HCT116 (cell line): ENCODE measurements at regions not wholly inside any gene's neighbourhood (a gene's known extent, or its start where the extent isn't known, plus 50 kb on each side); places are given as distances from the start of the nearest gene placed in this dataset.

Experiments
- ATAC-seq: fragments of 200-7000 bp; cut with Tn5 transposase; 2 replicates; pipeline ENCODE4 v1.9.1; 2020; ENCODE audit warnings: mild to moderate bottlenecking, moderate library complexity
- BruUV-seq: library from RNA; stranded (reverse); fragments of 400-500 nt; replicated peaks from 2 replicates; lab custom pipeline; 2021; lab: Mats Ljungman, UMichigan
- CTCF ChIA-PET: fragments of 300-600 bp; sonication (Branson Sonifier 250); formaldehyde crosslinking; loops from one replicate; lab custom pipeline; 2021; ENCODE audit warnings: antibody characterized with exemption; lab: Charles Lee
- POLR2A ChIA-PET: fragments of 300-600, 350-600 bp; sonication (Branson Sonifier 250); formaldehyde crosslinking; loops from one replicate; lab custom pipeline; 2021; ENCODE audit warnings: antibody characterized with exemption; lab: Charles Lee
- RAD21 ChIA-PET, 2 experiments: fragments of 300-600 bp; sonication (Branson Sonifier 250); formaldehyde crosslinking; loops; one replicate each; lab custom pipeline; 2023; ENCODE audit warnings: low total read pairs in 2 of 2; ENCODE audit not compliant: uncharacterized antibody in 2 of 2, unreplicated experiment in 2 of 2, low non-redundant PET in 1 of 2; lab: Charles Lee
- DNase-seq: peaks from one replicate; pipeline ENCODE4 v3.0.0-alpha.2; 2010; ENCODE audit warnings: low read depth, low spot score
- H2AFZ ChIP-seq: fragments of 200-600 bp; shearing (Covaris generic), sonication (generic); 2 replicates; pipeline ENCODE4 v1.6.1; 2017; ENCODE audit warnings: low read depth, mixed run types, mixed read lengths, antibody characterized with exemption, low read length; ENCODE audit not compliant: poor library complexity, severe bottlenecking
- H3K27ac ChIP-seq: 2 replicates; pipeline ENCODE4 v1.5.1; 2012; ENCODE audit warnings: low read depth, low read length
- H3K27me3 ChIP-seq: fragments of 200-600 bp; sonication (generic); 2 replicates; pipeline ENCODE4 v1.6.1; 2016; ENCODE audit warnings: mixed run types, low read length, mixed read lengths; ENCODE audit not compliant: insufficient read depth
- H3K36me3 ChIP-seq, 2 experiments: fragments of 200-500 bp in 1 of 2; fragments of 200-600 bp in 1 of 2; sonication (Bioruptor generic) in 1 of 2; sonication (generic) in 1 of 2; 2 replicates each; pipeline versions ENCODE4 v1.5.1 to v1.6.1; 2014 to 2016; ENCODE audit warnings: low read length in 2 of 2, inconsistent platforms in 1 of 2, mixed read lengths in 1 of 2, mixed run types in 1 of 2; ENCODE audit not compliant: insufficient read depth in 2 of 2, control insufficient read depth in 1 of 2
- H3K4me1 ChIP-seq, 2 experiments: fragments of 200-600 bp in 1 of 2; sonication (generic) in 1 of 2; 2 replicates each; pipeline versions ENCODE4 v1.5.1 to v1.6.1; 2012 to 2017; ENCODE audit warnings: low read length in 2 of 2, inconsistent platforms in 1 of 2, mild to moderate bottlenecking in 1 of 2, mixed read lengths in 1 of 2, mixed run types in 1 of 2, moderate library complexity in 1 of 2; ENCODE audit not compliant: insufficient read depth in 2 of 2, control insufficient read depth in 1 of 2
- H3K4me2 ChIP-seq: fragments of 200-600 bp; sonication (generic); 2 replicates; pipeline ENCODE4 v1.6.1; 2017; ENCODE audit warnings: mixed run types, low read length, mixed read lengths
- H3K4me3 ChIP-seq, 2 experiments: fragments of 200-600 bp in 1 of 2; sonication (generic) in 1 of 2; replicated peaks in 1 of 2; 2 replicates each; pipeline ENCODE4 v1.5.1; 2011 to 2016; ENCODE audit warnings: low read length in 2 of 2, control low read depth in 1 of 2, low read depth in 1 of 2, mild to moderate bottlenecking in 1 of 2, mixed read lengths in 1 of 2, mixed run types in 1 of 2
- H3K79me2 ChIP-seq: fragments of 200-600 bp; sonication (generic); 2 replicates; pipeline ENCODE4 v1.6.1; 2017; ENCODE audit warnings: mild to moderate bottlenecking, mixed run types, low read length, moderate library complexity, mixed read lengths; ENCODE audit not compliant: insufficient read depth
- H3K9ac ChIP-seq: fragments of 200-600 bp; sonication (generic); 2 replicates; pipeline ENCODE4 v1.6.1; 2016; ENCODE audit warnings: low read length, mixed read lengths
- H3K9me2 ChIP-seq: fragments of 200-600 bp; sonication (generic), shearing (Covaris generic); 2 replicates; pipeline ENCODE4 v1.6.1; 2017; ENCODE audit warnings: mixed run types, mild to moderate bottlenecking, moderate library complexity; ENCODE audit not compliant: insufficient read depth
- H3K9me3 ChIP-seq, 2 experiments: fragments of 200-500 bp in 1 of 2; fragments of 200-600 bp in 1 of 2; sonication (Bioruptor generic) in 1 of 2; sonication (generic) in 1 of 2; 2 replicates each; pipeline ENCODE4 v1.6.1; 2014 to 2017; ENCODE audit warnings: low read length in 2 of 2, mixed read lengths in 2 of 2, inconsistent platforms in 1 of 2, low read depth in 1 of 2, mild to moderate bottlenecking in 1 of 2, mixed run types in 1 of 2, moderate library complexity in 1 of 2; ENCODE audit not compliant: control insufficient read depth in 1 of 2, insufficient read depth in 1 of 2
- H4K20me1 ChIP-seq: fragments of 200-600 bp; sonication (generic), shearing (Covaris generic); 2 replicates; pipeline ENCODE4 v1.6.1; 2017; ENCODE audit warnings: mixed run types, mild to moderate bottlenecking, moderate library complexity; ENCODE audit not compliant: insufficient read depth
- CBX3 ChIP-seq: IDR thresholded peaks from 2 replicates; pipeline ENCODE4 v1.6.1; 2012; ENCODE audit warnings: low read depth
- EGR1 ChIP-seq: IDR thresholded peaks from 2 replicates; pipeline ENCODE4 v1.6.1; 2012; ENCODE audit warnings: low read depth
- EZH2 ChIP-seq: fragments of 200-600 bp; sonication (generic); IDR thresholded peaks from 2 replicates; pipeline ENCODE4 v1.6.1; 2017; ENCODE audit warnings: antibody characterized with exemption, mixed run types
- EZH2phosphoT487 ChIP-seq: fragments of 200-600 bp; IDR thresholded peaks from 2 replicates; pipeline ENCODE4 v1.6.1; 2018; ENCODE audit warnings: antibody characterized with exemption, borderline replicate concordance
- POLR2A ChIP-seq: IDR thresholded peaks from 2 replicates; pipeline ENCODE4 v1.7.0; 2011; ENCODE audit warnings: borderline replicate concordance; ENCODE audit not compliant: insufficient read depth, insufficient read length; ENCODE audit errors: extremely low read depth
- POLR2AphosphoS5 ChIP-seq: IDR thresholded peaks from 2 replicates; pipeline ENCODE4 v1.6.1; 2011; ENCODE audit warnings: mild to moderate bottlenecking, low read depth, low read length, moderate library complexity
- RAD21 ChIP-seq: IDR thresholded peaks from 2 replicates; pipeline ENCODE4 v1.6.1; 2012; ENCODE audit warnings: low read depth, mild to moderate bottlenecking
- SRF ChIP-seq: IDR thresholded peaks from 2 replicates; pipeline ENCODE4 v1.6.1; 2012; ENCODE audit warnings: low read depth
- YY1 ChIP-seq: IDR thresholded peaks from 2 replicates; pipeline ENCODE4 v1.6.1; 2011; ENCODE audit warnings: low read length, low read depth, moderate library complexity, mild to moderate bottlenecking; ENCODE audit not compliant: insufficient replicate concordance; ENCODE audit errors: extremely low read depth
- ZNF274 ChIP-seq: fragments of 200-500 bp; sonication (Bioruptor generic); IDR thresholded peaks from 2 replicates; pipeline ENCODE4 v1.6.1; 2014; ENCODE audit warnings: mild to moderate bottlenecking, low read depth, low read length, inconsistent platforms
- intact Hi-C: fragments of 100-400 bp; cut with micrococcal nuclease; formaldehyde crosslinking; loops from 2 replicates; pipeline ENCODE4 v1.10.0; 2022
- TF ChIP-seq, protein P1 (sequence below), 3 experiments: fragments of 200-600 bp in 1 of 3; sonication (generic) in 1 of 3; IDR thresholded peaks in 2 of 3; conservative IDR thresholded peaks in 1 of 3; 2 replicates each; pipeline ENCODE4 v1.5.1; 2012 to 2017; ENCODE audit warnings: low read depth in 2 of 3, low read length in 2 of 3, antibody characterized with exemption in 1 of 3, borderline replicate concordance in 1 of 3, control low read depth in 1 of 3, mild to moderate bottlenecking in 1 of 3, mixed read lengths in 1 of 3, mixed run types in 1 of 3, moderate library complexity in 1 of 3; ENCODE audit not compliant: insufficient read depth in 1 of 3
- TF ChIP-seq, protein P2 (sequence below): IDR thresholded peaks from 2 replicates; pipeline ENCODE4 v1.6.1; 2012
- TF ChIP-seq, protein P3 (sequence below): IDR thresholded peaks from 2 replicates; pipeline ENCODE4 v1.6.1; 2012; ENCODE audit warnings: low read depth
- TF ChIP-seq, protein P4 (sequence below): IDR thresholded peaks from 2 replicates; pipeline ENCODE4 v1.6.1; 2012

DNA sequence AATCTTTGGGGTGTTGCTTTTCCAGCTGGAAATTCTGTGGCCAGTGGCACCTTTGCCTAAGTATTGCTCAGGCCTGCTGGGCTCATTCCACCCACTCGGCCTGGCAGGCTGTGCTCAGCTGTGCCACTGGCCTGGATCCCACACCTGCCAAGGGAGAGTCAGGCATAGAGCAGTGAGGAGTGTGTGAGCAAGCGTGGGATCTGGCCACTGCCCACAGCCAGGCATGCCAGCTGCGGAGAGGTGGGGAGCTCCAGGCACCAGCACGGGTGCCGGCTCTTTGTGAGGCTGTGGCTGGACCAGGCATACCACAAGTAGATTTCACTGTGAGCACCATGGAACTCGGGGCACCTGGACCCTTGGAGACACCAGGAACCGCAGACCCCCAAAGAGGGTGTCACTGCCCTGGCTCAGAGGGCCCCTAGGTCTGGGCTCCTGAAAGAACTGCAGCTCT, 118.1 kb upstream of the MAP2 start:
- no peaks in the 10 kb centered on the region for H4K20me1 ChIP-seq
- TF ChIP-seq EGR1 (no peak), EZH2phosphoT487 (no peak), POLR2A (no peak), CBX3 (no peak), POLR2AphosphoS5 (no peak), RAD21 (no peak), YY1 (no peak), ZNF274 (no peak), SRF (no peak), EZH2 (no peak)
- TF ChIP-seq, protein P1, sequence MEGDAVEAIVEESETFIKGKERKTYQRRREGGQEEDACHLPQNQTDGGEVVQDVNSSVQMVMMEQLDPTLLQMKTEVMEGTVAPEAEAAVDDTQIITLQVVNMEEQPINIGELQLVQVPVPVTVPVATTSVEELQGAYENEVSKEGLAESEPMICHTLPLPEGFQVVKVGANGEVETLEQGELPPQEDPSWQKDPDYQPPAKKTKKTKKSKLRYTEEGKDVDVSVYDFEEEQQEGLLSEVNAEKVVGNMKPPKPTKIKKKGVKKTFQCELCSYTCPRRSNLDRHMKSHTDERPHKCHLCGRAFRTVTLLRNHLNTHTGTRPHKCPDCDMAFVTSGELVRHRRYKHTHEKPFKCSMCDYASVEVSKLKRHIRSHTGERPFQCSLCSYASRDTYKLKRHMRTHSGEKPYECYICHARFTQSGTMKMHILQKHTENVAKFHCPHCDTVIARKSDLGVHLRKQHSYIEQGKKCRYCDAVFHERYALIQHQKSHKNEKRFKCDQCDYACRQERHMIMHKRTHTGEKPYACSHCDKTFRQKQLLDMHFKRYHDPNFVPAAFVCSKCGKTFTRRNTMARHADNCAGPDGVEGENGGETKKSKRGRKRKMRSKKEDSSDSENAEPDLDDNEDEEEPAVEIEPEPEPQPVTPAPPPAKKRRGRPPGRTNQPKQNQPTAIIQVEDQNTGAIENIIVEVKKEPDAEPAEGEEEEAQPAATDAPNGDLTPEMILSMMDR (IDR thresholded peaks at IDR 0.05 in 2 of 3, conservative IDR thresholded peaks at IDR 0.05 in 1 of 3; ENCODE audit: borderline replicate concordance in 1 of 3, insufficient read depth in 1 of 3, low read depth in 2 of 3, low read length in 2 of 3): no peak
- TF ChIP-seq, protein P2, sequence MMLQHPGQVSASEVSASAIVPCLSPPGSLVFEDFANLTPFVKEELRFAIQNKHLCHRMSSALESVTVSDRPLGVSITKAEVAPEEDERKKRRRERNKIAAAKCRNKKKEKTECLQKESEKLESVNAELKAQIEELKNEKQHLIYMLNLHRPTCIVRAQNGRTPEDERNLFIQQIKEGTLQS: no peak
- TF ChIP-seq, protein P3, sequence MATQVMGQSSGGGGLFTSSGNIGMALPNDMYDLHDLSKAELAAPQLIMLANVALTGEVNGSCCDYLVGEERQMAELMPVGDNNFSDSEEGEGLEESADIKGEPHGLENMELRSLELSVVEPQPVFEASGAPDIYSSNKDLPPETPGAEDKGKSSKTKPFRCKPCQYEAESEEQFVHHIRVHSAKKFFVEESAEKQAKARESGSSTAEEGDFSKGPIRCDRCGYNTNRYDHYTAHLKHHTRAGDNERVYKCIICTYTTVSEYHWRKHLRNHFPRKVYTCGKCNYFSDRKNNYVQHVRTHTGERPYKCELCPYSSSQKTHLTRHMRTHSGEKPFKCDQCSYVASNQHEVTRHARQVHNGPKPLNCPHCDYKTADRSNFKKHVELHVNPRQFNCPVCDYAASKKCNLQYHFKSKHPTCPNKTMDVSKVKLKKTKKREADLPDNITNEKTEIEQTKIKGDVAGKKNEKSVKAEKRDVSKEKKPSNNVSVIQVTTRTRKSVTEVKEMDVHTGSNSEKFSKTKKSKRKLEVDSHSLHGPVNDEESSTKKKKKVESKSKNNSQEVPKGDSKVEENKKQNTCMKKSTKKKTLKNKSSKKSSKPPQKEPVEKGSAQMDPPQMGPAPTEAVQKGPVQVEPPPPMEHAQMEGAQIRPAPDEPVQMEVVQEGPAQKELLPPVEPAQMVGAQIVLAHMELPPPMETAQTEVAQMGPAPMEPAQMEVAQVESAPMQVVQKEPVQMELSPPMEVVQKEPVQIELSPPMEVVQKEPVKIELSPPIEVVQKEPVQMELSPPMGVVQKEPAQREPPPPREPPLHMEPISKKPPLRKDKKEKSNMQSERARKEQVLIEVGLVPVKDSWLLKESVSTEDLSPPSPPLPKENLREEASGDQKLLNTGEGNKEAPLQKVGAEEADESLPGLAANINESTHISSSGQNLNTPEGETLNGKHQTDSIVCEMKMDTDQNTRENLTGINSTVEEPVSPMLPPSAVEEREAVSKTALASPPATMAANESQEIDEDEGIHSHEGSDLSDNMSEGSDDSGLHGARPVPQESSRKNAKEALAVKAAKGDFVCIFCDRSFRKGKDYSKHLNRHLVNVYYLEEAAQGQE: no peak
- TF ChIP-seq, protein P4, sequence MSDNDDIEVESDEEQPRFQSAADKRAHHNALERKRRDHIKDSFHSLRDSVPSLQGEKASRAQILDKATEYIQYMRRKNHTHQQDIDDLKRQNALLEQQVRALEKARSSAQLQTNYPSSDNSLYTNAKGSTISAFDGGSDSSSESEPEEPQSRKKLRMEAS: no peak
- H3K4me2 ChIP-seq: no peak overlapping the region
- H3K4me3 ChIP-seq: no peak overlapping the region
- no peak overlapping the region for H3K27ac ChIP-seq
- no peaks in the 10 kb centered on the region for H3K9me3 ChIP-seq
- H3K9me2 ChIP-seq: no peaks in the 10 kb centered on the region
- ChIA-PET CTCF (no interaction called here), POLR2A (no interaction called here), RAD21 (no interaction called here)
- no peak overlapping the region for H2AFZ ChIP-seq
- no peaks in the 10 kb centered on the region for H3K4me1 ChIP-seq
- no peak overlapping the region for H3K9ac ChIP-seq
- H3K27me3 ChIP-seq: no peaks in the 10 kb centered on the region
- BruUV-seq: no TSS peak
- H3K79me2 ChIP-seq: no peaks in the 10 kb centered on the region
- intact Hi-C loops: no loop called here
- H3K36me3 ChIP-seq: no peaks in the 10 kb centered on the region
- ATAC-seq (no peak), DNase-seq (no peak)
